ENCODE measurements at regions not wholly inside any gene's neighbourhood (a gene's known extent, or its start where the extent isn't known, plus 50 kb on each side); places are given as distances from the start of the nearest gene placed in this dataset.

DNA sequence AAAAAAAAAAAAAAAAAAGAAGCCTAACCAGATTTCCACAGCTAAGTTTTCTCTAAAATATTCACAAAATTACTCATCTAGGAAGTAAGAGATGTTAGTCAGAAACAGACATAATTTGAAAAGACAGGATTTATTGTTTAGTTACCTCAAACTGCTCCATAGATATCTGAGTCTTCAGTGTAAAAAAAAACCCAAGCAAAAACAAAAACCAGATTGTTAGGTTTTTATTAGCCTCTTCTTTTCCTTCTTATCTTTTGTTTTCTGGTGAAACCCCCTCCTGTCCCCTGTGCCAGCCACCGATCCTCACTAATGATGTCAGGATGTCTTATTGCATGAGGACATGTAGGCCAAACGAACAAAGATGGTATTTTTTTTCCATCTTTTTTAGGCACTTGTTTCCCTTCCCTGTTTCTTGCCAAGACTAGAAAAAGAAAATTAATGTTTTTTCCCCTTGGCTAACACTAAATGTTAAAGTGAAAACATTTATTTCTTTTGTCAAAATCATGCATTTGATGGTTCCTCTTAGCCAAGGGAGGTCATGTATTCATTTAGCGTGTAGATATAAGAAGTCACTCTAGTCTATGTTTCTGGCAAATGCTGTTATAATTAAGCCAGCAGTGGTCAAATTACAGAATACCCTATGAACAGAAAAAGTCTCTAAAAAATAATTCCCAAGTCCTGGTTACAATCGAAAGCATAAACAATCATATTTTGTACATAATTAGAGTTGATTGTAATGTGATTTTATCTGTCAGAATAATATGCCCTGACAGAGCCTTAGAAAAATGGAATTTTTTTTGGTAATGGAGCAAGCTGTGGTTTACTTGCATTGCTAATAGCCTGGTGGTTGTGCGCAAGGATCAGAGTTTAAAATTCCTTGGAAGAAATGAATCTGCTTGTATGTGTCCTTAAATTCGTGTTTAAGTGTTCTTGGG is 702.4 kb upstream of the FZD8 start:
- ATAC-seq (no peak), DNase-seq (no peak)
- H3K27ac ChIP-seq: no peak overlapping the region
- H3K27me3 ChIP-seq: no peaks in the 10 kb centered on the region
- no peaks in the 10 kb centered on the region for H3K4me1 ChIP-seq
- H3K36me3 ChIP-seq (replicated peaks in 1 of 2; ENCODE audit: insufficient read depth in 1 of 2, low read depth in 2 of 2): no peaks in the 10 kb centered on the region
- H3K9me3 ChIP-seq: no peaks in the 10 kb centered on the region
- H3K4me3 ChIP-seq: no peak overlapping the region
- intact Hi-C loops (cut with DNase I): no loop called here
- 63 to 67% methylated on average over 6 of the region's 6 CpGs for WGBS, 2 donors
- TF ChIP-seq, protein P1, sequence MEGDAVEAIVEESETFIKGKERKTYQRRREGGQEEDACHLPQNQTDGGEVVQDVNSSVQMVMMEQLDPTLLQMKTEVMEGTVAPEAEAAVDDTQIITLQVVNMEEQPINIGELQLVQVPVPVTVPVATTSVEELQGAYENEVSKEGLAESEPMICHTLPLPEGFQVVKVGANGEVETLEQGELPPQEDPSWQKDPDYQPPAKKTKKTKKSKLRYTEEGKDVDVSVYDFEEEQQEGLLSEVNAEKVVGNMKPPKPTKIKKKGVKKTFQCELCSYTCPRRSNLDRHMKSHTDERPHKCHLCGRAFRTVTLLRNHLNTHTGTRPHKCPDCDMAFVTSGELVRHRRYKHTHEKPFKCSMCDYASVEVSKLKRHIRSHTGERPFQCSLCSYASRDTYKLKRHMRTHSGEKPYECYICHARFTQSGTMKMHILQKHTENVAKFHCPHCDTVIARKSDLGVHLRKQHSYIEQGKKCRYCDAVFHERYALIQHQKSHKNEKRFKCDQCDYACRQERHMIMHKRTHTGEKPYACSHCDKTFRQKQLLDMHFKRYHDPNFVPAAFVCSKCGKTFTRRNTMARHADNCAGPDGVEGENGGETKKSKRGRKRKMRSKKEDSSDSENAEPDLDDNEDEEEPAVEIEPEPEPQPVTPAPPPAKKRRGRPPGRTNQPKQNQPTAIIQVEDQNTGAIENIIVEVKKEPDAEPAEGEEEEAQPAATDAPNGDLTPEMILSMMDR (IDR thresholded peaks at IDR 0.05): no peak
- TF ChIP-seq POLR2A (IDR thresholded peaks at IDR 0.05): no peak

DNA sequence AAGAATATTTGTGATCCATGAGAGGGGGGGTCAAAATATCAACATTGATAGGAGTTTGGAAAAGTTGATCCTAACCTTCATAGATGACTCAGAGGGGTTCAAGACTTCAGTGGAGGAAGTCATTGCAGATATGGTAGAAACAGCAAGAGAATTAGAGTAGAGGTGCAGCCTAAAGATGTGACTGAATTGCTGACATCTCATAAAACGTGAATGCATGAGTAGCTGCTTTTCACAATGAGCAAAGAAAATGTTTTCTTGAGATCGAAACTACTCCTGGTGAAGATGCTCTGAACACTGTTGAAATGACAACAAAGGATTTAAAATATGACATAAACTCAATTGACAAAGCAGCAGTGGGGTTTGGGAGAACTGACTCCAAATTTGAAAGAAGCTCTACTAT is 700.7 kb upstream of the FZD8 start:
- ATAC-seq (no peak), DNase-seq (no peak)
- Histone ChIP-seq H3K9me3 (no peaks in the 10 kb centered on the region), H3K4me3 (no peak overlapping the region), H3K27ac (no peak overlapping the region), H3K36me3 (replicated peaks in 1 of 2; ENCODE audit: insufficient read depth in 1 of 2, low read depth in 2 of 2) (no peaks in the 10 kb centered on the region), H3K27me3 (no peaks in the 10 kb centered on the region), H3K4me1 (no peaks in the 10 kb centered on the region)
- intact Hi-C loops (cut with DNase I): no loop called here
- TF ChIP-seq, protein P1 (IDR thresholded peaks at IDR 0.05): no peak
- no peak for TF ChIP-seq POLR2A (IDR thresholded peaks at IDR 0.05)
- WGBS, 2 donors: 58 to 72% methylated on average over 2 of the region's 2 CpGs

DNA sequence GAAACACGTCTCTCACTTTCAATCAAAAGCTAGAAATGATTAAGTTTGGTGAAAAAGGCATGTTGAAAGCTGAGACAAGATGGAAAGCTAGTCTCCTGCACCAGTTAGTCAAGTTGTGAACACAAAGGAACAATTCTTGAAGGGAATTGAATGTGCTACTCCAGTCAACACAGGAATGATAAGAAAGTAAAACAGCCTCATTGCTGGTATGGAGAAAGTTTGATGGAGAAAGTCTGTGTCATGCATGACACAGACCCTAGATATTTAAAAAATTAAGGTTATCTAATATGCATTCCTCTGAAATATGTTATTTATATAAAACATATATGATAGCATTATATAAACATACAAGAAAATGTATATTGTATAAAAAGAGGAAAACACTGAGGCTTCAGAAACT is 699.4 kb upstream of the FZD8 start:
- Histone ChIP-seq H3K9me3 (no peaks in the 10 kb centered on the region), H3K36me3 (replicated peaks in 1 of 2; ENCODE audit: insufficient read depth in 1 of 2, low read depth in 2 of 2) (no peaks in the 10 kb centered on the region), H3K27ac (no peak overlapping the region), H3K4me3 (no peak overlapping the region), H3K27me3 (no peaks in the 10 kb centered on the region), H3K4me1 (no peaks in the 10 kb centered on the region)
- ATAC-seq (no peak), DNase-seq (no peak)
- WGBS, 2 donors: 57 to 77% methylated on average over 1 of the region's 1 CpG
- no peak for TF ChIP-seq POLR2A (IDR thresholded peaks at IDR 0.05)
- TF ChIP-seq, protein P1 (IDR thresholded peaks at IDR 0.05): no peak
- intact Hi-C loops (cut with DNase I): no loop called here

DNA sequence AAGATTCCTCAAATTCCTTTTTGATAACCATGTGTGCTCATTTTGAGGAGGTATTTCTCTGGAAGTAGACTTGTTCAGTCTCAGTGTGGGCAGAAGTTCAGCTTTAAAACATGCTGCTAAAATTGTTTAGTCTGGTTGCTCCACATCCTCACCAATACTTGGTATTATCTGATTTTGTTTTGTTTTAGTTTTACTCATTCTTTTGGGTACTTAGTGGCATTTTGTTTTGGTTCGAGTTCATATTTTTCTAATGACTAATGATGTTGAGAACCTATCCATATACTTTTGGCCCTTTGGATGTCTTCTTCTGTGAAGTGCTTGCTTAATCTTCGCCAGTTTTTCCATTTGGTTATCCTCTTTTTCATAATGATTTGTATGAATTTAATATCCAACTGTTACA is 694.2 kb upstream of the FZD8 start:
- no peak for ATAC-seq

More for the DNA sequence above, 694.2 kb upstream of the FZD8 start:
- DNase-seq: no peak
- H3K36me3 ChIP-seq (replicated peaks in 1 of 2; ENCODE audit: insufficient read depth in 1 of 2, low read depth in 2 of 2): no peaks in the 10 kb centered on the region
- WGBS, 2 donors: 39 to 49% methylated on average over 2 of the region's 2 CpGs
- no peak overlapping the region for H3K4me3 ChIP-seq
- TF ChIP-seq, protein P1 (IDR thresholded peaks at IDR 0.05): no peak
- TF ChIP-seq POLR2A (IDR thresholded peaks at IDR 0.05): no peak
- H3K27ac ChIP-seq: no peak overlapping the region
- H3K9me3 ChIP-seq: no peaks in the 10 kb centered on the region
- no peaks in the 10 kb centered on the region for H3K4me1 ChIP-seq
- H3K27me3 ChIP-seq: no peaks in the 10 kb centered on the region
- intact Hi-C loops (cut with DNase I): no loop called here
